ENCODE measurements at regions not wholly inside any gene's neighbourhood (a gene's known extent, or its start where the extent isn't known, plus 50 kb on each side); places are given as distances from the start of the nearest gene placed in this dataset.
"Not testable (repeated sequence)": the region's sequence is repeated elsewhere in the genome, so short reads cannot be mapped to it uniquely, and the experiment has no call there.

DNA sequence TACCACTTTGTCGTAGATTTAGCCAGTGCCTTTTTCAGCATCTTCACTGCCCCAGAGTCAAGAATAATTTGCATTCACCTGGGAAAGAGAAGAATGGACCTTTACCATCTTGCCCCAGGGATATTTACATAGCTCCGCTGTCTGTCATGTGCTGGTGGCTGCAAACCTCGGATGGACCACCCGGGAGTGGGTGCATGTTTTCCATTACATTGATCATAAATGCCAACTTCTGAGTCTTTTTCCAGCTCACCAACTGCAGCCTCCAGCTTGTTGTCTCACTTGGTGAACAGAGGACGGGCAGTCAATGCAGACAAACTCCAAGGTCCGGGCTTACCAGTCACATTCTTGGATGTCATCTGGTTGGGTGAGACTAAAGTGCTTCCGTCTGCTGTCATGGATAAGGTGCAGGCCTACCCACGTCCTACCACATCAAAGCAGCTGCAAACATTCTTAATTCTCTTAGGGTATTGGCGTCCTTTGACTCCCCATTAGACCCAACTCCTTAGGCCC lies 155.8 kb upstream of the APC start:
- peaks cover 0 to 15% (median 0%) of the 10 kb centered on the region in 11 experiments; a peak in 2 of 22 replicates for H3K9me3 ChIP-seq (replicated peaks in 1 of 11)
- H3K4me3 ChIP-seq: no peak overlapping the region
- H3K27ac ChIP-seq: no peak overlapping the region
- H3K27me3 ChIP-seq: no peaks in the 10 kb centered on the region
- peaks cover 7 to 37% (median 27%) of the 10 kb centered on the region in 10 experiments for H3K4me1 ChIP-seq
- no peak overlapping the region for H3K9ac ChIP-seq
- H3K36me3 ChIP-seq: no peaks in the 10 kb centered on the region
- no peak for TF ChIP-seq Cebpa-rat (IDR thresholded peaks at IDR 0.05)
- peak overlapping the region in 9 of 11 experiments; percentile 25 to 68 (median 62); a peak in 17 of 22 replicates for H3K4me2 ChIP-seq
- no peaks in the 10 kb centered on the region for H4K20me1 ChIP-seq

DNA sequence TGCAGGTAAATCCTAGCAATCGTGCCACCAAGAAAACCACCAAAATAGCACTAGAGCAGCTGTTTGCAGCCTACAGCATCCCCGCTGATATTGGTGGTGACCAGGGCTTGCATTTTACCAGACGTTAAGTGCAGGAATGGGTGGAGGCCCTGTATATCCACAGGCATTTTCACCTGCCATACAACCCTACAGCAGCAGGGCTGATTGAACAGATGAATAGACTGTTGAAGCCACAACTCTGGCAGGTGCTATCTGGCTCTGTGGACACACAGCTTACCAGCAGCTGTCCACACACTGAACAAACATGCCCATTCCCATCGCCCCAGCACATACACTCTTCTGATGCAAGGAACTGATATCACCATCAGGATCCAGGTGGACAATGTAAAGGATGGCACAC lies 154.5 kb upstream of the APC start:
- no peaks in the 10 kb centered on the region for H3K27me3 ChIP-seq
- H3K27ac ChIP-seq: no peak overlapping the region
- H3K4me1 ChIP-seq: peaks cover 9 to 41% (median 31%) of the 10 kb centered on the region in 10 experiments
- no peaks in the 10 kb centered on the region for H3K36me3 ChIP-seq
- no peak overlapping the region for H3K4me3 ChIP-seq
- H3K4me2 ChIP-seq: peak overlapping the region in 8 of 11 experiments; percentile 57 to 68 (median 62); a peak in 13 of 22 replicates
- peaks cover 0 to 15% (median 0%) of the 10 kb centered on the region in 11 experiments; a peak in 3 of 22 replicates for H3K9me3 ChIP-seq (replicated peaks in 1 of 11)
- H3K9ac ChIP-seq: no peak overlapping the region
- no peaks in the 10 kb centered on the region for H4K20me1 ChIP-seq
- TF ChIP-seq Cebpa-rat (IDR thresholded peaks at IDR 0.05): no peak

DNA sequence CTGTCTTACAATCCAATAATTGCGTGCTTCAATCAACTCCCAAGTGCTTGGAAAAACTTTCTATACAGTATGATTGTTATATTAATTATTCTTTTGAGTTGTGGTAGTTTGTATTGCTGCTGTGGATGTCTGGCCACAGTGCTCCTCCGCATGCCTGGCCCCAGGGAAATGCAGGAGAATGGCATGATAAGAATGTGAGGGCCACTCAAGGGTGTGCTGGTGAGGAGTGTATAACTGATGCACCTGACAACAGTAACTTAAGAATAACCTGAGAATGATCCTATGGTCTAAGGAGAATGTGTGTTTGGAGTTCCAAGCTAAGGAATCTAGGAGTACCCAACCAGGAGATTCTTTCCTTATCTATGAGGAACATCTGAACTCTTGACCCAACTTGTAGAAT lies 152.9 kb upstream of the APC start:
- peaks cover 10 to 41% (median 32%) of the 10 kb centered on the region in 10 experiments for H3K4me1 ChIP-seq
- H3K4me2 ChIP-seq: no peak overlapping the region
- no peak overlapping the region for H3K9ac ChIP-seq
- H3K9me3 ChIP-seq (replicated peaks in 1 of 11): peaks cover 0 to 14% (median 3%) of the 10 kb centered on the region in 11 experiments; a peak in 5 of 22 replicates
- no peaks in the 10 kb centered on the region for H4K20me1 ChIP-seq
- no peaks in the 10 kb centered on the region for H3K36me3 ChIP-seq
- no peak overlapping the region for H3K4me3 ChIP-seq
- no peak overlapping the region for H3K27ac ChIP-seq
- H3K27me3 ChIP-seq: no peaks in the 10 kb centered on the region
- no peak for TF ChIP-seq Cebpa-rat (IDR thresholded peaks at IDR 0.05)

DNA sequence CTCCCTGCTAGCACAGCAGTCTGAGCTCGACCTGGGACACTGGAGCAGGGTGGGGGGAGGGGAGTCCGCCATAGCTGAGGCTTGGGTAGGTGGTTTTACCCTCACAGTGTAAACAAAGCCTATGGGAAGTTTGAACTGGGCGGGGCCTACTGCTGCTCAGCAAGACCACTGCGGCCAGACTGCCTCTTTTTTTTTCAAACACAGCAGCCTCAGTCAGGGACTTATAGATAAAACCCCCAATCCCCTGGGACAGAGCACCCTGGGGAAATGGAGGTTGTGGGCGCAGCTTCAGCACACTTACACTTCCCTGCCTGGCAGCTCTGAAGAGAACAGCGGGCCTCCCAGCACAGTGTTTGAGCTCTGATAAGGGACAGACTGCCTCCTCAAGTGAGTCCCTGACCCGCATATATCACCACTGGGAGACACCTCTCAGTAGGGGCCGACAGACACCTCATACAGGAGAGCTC lies 151.1 kb upstream of the APC start:
- H3K36me3 ChIP-seq: no peaks in the 10 kb centered on the region
- H3K9ac ChIP-seq: no peak overlapping the region; a peak in 1 of 22 replicates
- peak overlapping the region; percentile 53 to 77 (median 70) for H3K4me2 ChIP-seq
- no peak overlapping the region for H3K27ac ChIP-seq
- H3K9me3 ChIP-seq (replicated peaks in 1 of 11): peaks cover 0 to 8% (median 0%) of the 10 kb centered on the region in 11 experiments; a peak in 4 of 22 replicates
- no peak for TF ChIP-seq Cebpa-rat (IDR thresholded peaks at IDR 0.05)
- no peaks in the 10 kb centered on the region for H3K27me3 ChIP-seq
- H3K4me3 ChIP-seq: no peak overlapping the region
- no peaks in the 10 kb centered on the region for H4K20me1 ChIP-seq
- H3K4me1 ChIP-seq: peaks cover 14 to 37% (median 31%) of the 10 kb centered on the region in 10 experiments

DNA sequence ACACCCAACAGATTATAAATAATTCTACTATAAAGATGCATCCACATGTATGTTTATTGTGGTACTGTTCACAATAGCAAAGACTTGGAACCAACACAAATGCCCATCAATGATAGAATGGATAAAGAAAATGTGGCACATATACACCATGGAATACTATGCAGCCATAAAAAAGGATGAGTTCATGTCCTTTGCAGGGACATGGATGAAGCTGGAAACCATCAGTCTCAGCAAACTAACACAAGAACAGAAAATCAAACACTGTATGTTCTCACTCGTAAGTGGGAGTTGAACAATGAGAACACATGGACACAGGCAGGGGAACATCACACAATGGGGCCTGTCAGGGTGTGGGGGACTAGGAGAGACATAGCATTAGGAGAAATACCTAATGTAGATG lies 146.8 kb upstream of the APC start:
- not testable (repeated sequence) for H3K27ac ChIP-seq; H3K4me2 ChIP-seq; H3K9me3 ChIP-seq (replicated peaks in 1 of 11); H3K9ac ChIP-seq; H4K20me1 ChIP-seq; H3K4me3 ChIP-seq; H3K27me3 ChIP-seq; H3K36me3 ChIP-seq
- H3K4me1 ChIP-seq: peaks cover 23 to 47% (median 35%) of the 10 kb centered on the region in 10 experiments

DNA sequence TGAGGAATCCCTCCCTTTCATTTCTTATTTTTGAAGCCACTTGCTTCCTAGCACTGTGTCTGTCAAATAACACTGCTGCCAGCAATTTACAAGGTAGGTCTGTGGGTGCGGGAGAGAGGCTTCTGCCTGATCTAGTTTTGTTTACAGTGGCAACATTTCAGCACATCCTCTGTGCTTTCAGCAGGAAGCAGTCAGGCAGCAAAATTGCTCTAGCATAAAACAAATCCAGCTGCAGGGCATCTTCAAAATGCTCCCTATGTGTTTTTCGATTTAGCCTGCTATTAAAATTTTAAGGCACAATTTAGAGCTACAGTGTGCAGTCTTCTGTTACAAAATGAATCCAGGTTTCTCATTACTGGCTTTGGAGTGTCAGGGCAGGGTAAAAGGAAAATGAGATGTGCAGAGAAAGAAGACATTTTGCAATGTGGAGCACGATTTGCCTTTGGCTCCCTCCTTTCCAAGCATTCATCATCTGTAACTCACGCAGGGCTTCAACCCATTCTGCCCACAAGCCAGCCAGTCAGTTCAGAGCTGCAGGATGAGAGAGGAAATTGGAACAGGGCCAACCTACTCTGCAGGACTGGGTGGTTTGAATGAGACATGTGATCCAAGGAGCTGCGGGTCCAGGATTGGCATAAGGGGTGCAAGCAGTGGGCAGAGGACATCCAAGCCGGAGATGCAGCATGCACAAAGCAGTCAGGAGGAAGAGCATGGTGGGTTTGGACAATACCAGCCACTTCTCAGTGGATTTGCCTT lies 143.4 kb upstream of the APC start:
- Histone ChIP-seq H3K36me3 (no peaks in the 10 kb centered on the region), H3K9ac (peak overlapping the region in 2 of 11 experiments; percentile 9 to 10; a peak in 2 of 22 replicates), H3K4me3 (no peak overlapping the region), H3K9me3 (replicated peaks in 1 of 11) (0 out of 22 replicates have a peak, but pooled peaks cover 0 to 7% (median 0%) of the 10 kb centered on the region in 11 experiments), H3K4me1 (peaks cover 12 to 32% (median 21%) of the 10 kb centered on the region in 10 experiments), H4K20me1 (no peaks in the 10 kb centered on the region), H3K27ac (peak overlapping the region in 2 of 11 experiments; percentile 12 to 29; a peak in 1 of 22 replicates), H3K27me3 (no peaks in the 10 kb centered on the region), H3K4me2 (peak overlapping the region in 10 of 11 experiments; percentile 4 to 70 (median 58); a peak in 20 of 22 replicates)
- TF ChIP-seq Cebpa-rat (IDR thresholded peaks at IDR 0.05): no peak

DNA sequence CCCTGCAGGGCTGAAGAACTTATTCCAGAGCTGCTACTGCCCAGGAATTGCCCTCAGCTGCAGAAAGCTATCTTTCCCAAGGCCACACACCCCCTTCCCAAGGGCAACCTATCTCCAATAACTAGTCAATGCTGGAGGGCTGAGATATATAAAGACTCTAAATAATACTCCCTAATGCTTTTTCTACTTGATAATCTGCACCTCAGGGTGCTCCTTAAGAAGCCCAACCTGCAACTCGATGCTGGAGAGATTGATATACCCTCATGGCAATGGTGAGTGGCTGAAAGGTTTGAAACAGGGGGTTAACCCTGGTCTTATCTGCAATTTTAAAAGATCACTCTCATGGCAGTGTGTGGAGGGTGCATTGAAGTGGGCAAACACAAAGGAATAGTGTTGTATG lies 142.7 kb upstream of the APC start:
- peak overlapping the region in 8 of 11 experiments; percentile 39 to 70 (median 63); a peak in 12 of 22 replicates for H3K4me2 ChIP-seq
- H4K20me1 ChIP-seq: no peaks in the 10 kb centered on the region

DNA sequence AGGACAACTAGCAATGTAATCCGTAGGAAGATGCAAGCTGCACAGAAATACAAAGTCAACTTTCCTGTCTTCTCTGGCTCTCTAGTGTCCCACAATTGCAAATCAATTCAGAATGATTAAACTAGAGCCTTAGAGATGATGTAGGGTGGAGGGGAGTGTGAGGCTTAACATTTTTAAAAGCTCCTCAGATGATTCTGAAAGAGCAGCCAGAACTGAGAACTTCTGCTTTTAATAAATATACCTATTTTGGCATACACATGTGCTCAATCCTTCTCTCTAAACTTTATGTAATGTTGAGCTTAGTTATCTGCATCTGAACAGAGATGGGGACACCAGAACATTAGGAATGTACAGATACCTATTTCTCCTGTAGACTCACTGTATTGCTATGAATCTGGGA lies 139.9 kb upstream of the APC start:
- Histone ChIP-seq H3K9ac (no peak overlapping the region), H3K27me3 (no peaks in the 10 kb centered on the region), H3K4me1 (peaks cover 7 to 24% (median 20%) of the 10 kb centered on the region in 10 experiments; a peak in 18 of 20 replicates)

More for the DNA sequence above, 142.7 kb upstream of the APC start:
- H3K9ac ChIP-seq: no peak overlapping the region
- H3K27ac ChIP-seq: no peak overlapping the region
- H3K27me3 ChIP-seq: no peaks in the 10 kb centered on the region
- H3K9me3 ChIP-seq (replicated peaks in 1 of 11): 0 out of 22 replicates have a peak, but pooled peaks cover 0 to 7% (median 0%) of the 10 kb centered on the region in 11 experiments
- TF ChIP-seq Cebpa-rat (IDR thresholded peaks at IDR 0.05): no peak
- H3K36me3 ChIP-seq: no peaks in the 10 kb centered on the region
- H3K4me3 ChIP-seq: no peak overlapping the region
- peaks cover 9 to 30% (median 21%) of the 10 kb centered on the region in 10 experiments for H3K4me1 ChIP-seq

DNA sequence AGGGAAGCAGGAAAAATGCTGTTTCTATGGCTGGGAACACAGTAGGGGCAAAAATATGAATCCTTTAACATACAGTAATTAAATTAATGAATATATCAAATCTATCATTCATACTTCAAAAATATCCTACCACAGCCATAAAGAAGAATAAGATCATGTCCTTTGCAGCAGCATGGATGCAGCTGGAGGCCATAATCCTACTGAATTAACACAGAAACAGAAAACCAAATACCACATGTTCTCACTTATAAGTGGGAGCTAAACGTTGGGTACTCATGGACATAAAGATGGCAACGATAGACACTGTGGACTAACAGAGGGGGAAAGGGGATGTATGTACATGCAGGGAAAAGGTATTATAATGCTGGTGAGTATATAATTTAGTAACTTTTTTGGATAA lies 137.2 kb upstream of the APC start:
- not testable (repeated sequence) for H3K4me3 ChIP-seq; H3K27me3 ChIP-seq; H4K20me1 ChIP-seq; H3K36me3 ChIP-seq; H3K9ac ChIP-seq; H3K4me2 ChIP-seq; H3K9me3 ChIP-seq (replicated peaks in 1 of 11); H3K27ac ChIP-seq
- peaks cover 8 to 28% (median 25%) of the 10 kb centered on the region in 10 experiments; a peak in 18 of 20 replicates for H3K4me1 ChIP-seq

More for the DNA sequence above, 139.9 kb upstream of the APC start:
- no peak overlapping the region for H3K4me3 ChIP-seq
- H3K4me2 ChIP-seq: no peak overlapping the region
- no peak overlapping the region for H3K27ac ChIP-seq
- no peaks in the 10 kb centered on the region for H3K36me3 ChIP-seq
- no peaks in the 10 kb centered on the region for H3K9me3 ChIP-seq (replicated peaks in 1 of 11)
- TF ChIP-seq Cebpa-rat (IDR thresholded peaks at IDR 0.05): no peak
- no peaks in the 10 kb centered on the region for H4K20me1 ChIP-seq

Measured in BLaER1 treated with 17β-estradiol and CSF1 and Interleukin-3, amounts not matched to agents 10 nM and 100 nM (cell line).